Panc1 (cell line): ENCODE measurements at regions not wholly inside any gene's neighbourhood (a gene's known extent, or its start where the extent isn't known, plus 50 kb on each side); places are given as distances from the start of the nearest gene placed in this dataset.

Experiments
- ATAC-seq: fragments of 200-7000 bp; cut with Tn5 transposase; 2 replicates; pipeline ENCODE4 v1.9.1; 2020; ENCODE audit warnings: mild to moderate bottlenecking, moderate library complexity
- BruUV-seq: library from RNA; stranded (reverse); fragments of 400-500 nt; replicated peaks from 2 replicates; lab custom pipeline; 2021; lab: Mats Ljungman, UMichigan
- CTCF ChIA-PET: fragments of 300-600 bp; sonication (Branson Sonifier 250); formaldehyde crosslinking; loops from one replicate; lab custom pipeline; 2022; ENCODE audit warnings: antibody characterized with exemption; lab: Charles Lee
- POLR2A ChIA-PET: fragments of 300-600 bp; sonication (Branson Sonifier 250); formaldehyde crosslinking; loops from one replicate; lab custom pipeline; 2022; ENCODE audit warnings: antibody characterized with exemption; lab: Charles Lee
- DNase-seq: peaks from one replicate; pipeline ENCODE4 v3.0.0-alpha.2; 2010; ENCODE audit warnings: low read depth, low spot score
- H3K27ac ChIP-seq: 2 replicates; pipeline ENCODE4 v1.5.1; 2011; ENCODE audit warnings: mild to moderate bottlenecking, low read length, inconsistent platforms
- H3K27me3 ChIP-seq: fragments of 200-500 bp; sonication (Bioruptor generic); 2 replicates; pipeline ENCODE4 v1.6.0; 2014; ENCODE audit warnings: low read length, inconsistent platforms; ENCODE audit not compliant: control insufficient read depth, insufficient read depth
- H3K36me3 ChIP-seq: fragments of 200-500 bp; sonication (Bioruptor generic); 2 replicates; pipeline ENCODE4 v1.5.1; 2014; ENCODE audit warnings: inconsistent platforms, mild to moderate bottlenecking, low read length, moderate library complexity; ENCODE audit not compliant: control insufficient read depth, insufficient read depth
- H3K4me1 ChIP-seq: 2 replicates; pipeline ENCODE4 v1.5.1; 2011; ENCODE audit warnings: inconsistent platforms, mild to moderate bottlenecking, low read length, moderate library complexity; ENCODE audit not compliant: control insufficient read depth, insufficient read depth
- H3K4me3 ChIP-seq, 2 experiments: 2 replicates each; pipeline ENCODE4 v1.5.1; 2011 to 2012; ENCODE audit warnings: low read depth in 2 of 2, low read length in 2 of 2, mild to moderate bottlenecking in 2 of 2, inconsistent platforms in 1 of 2, moderate library complexity in 1 of 2
- H3K9me3 ChIP-seq: fragments of 200-500 bp; sonication (Bioruptor generic); 2 replicates; pipeline ENCODE4 v1.5.1; 2014; ENCODE audit warnings: low read depth, mild to moderate bottlenecking, inconsistent platforms, low read length, moderate library complexity; ENCODE audit not compliant: control insufficient read depth, insufficient read depth
- CTCF ChIP-seq: fragments of 450-650 bp; IDR thresholded peaks from 2 replicates; pipeline ENCODE4 v1.5.1; 2017; ENCODE audit warnings: mild to moderate bottlenecking
- POLR2AphosphoS5 ChIP-seq: IDR thresholded peaks from 2 replicates; pipeline ENCODE4 v1.6.1; 2012; ENCODE audit warnings: mild to moderate bottlenecking, low read depth, low read length, moderate library complexity
- REST ChIP-seq, 2 experiments: IDR thresholded peaks; 2 replicates each; pipeline ENCODE4 v1.6.1; 2011 to 2012; ENCODE audit warnings: low read depth in 2 of 2, control low read depth in 1 of 2, low read length in 1 of 2, mild to moderate bottlenecking in 1 of 2, moderate library complexity in 1 of 2; ENCODE audit not compliant: insufficient read depth in 1 of 2
- SIN3A ChIP-seq: IDR thresholded peaks from 2 replicates; pipeline ENCODE4 v1.6.1; 2012; ENCODE audit warnings: low read depth, mild to moderate bottlenecking, low read length, moderate library complexity, borderline replicate concordance; ENCODE audit not compliant: insufficient read depth
- in situ Hi-C: cut with HindIII; loops from 2 replicates; pipeline ENCODE4 v1.10.0; 2016; ENCODE audit warnings: low sequenced_read_pairs, low pct_unique_long_range_greater_than_20kb
- intact Hi-C: fragments of 100-400 bp; cut with micrococcal nuclease; formaldehyde crosslinking; loops from one replicate; pipeline ENCODE4 v1.10.0; 2022; ENCODE audit not compliant: unreplicated experiment

GRCh38 chr14:71606064-71606463 is 326.2 kb upstream of the RGS6 start:
- intact Hi-C loops: no loop called here
- ChIA-PET CTCF (no interaction called here), POLR2A (no interaction called here)
- no TSS peak for BruUV-seq
- in situ Hi-C loops: no loop called here
- Histone ChIP-seq H3K27me3 (no peaks in the 10 kb centered on the region), H3K36me3 (no peaks in the 10 kb centered on the region), H3K9me3 (no peaks in the 10 kb centered on the region), H3K4me3 (no peak overlapping the region), H3K27ac (no peak overlapping the region), H3K4me1 (no peaks in the 10 kb centered on the region)
- DNase-seq (no peak), ATAC-seq (no peak)
- no peak for TF ChIP-seq POLR2AphosphoS5
- no peak for TF ChIP-seq CTCF
- TF ChIP-seq SIN3A: no peak

- DNase-seq: no peak
- in situ Hi-C loops: no loop called here
- no peak for TF ChIP-seq SIN3A
- TF ChIP-seq REST (IDR thresholded peaks at IDR 0.05; ENCODE audit: insufficient read depth in 1 of 2, low read depth in 2 of 2, low read length in 1 of 2): no peak
- TF ChIP-seq CTCF: no peak
- TF ChIP-seq POLR2AphosphoS5: no peak
- no peaks in the 10 kb centered on the region for H3K27me3 ChIP-seq
- no peaks in the 10 kb centered on the region for H3K36me3 ChIP-seq
- no peak for ATAC-seq
- ChIA-PET POLR2A (no interaction called here), CTCF (no interaction called here)
- no peak overlapping the region for H3K27ac ChIP-seq
- no peaks in the 10 kb centered on the region for H3K4me1 ChIP-seq
- no TSS peak for BruUV-seq
- no peaks in the 10 kb centered on the region for H3K9me3 ChIP-seq
- H3K4me3 ChIP-seq: no peak overlapping the region
- intact Hi-C loops: no loop called here
Observed at GRCh38 chr14:71606575-71606974, 325.7 kb upstream of the RGS6 start.

- no peak overlapping the region for H3K27ac ChIP-seq
- POLR2A ChIA-PET: no interaction called here
- no peaks in the 10 kb centered on the region for H3K9me3 ChIP-seq
- in situ Hi-C loops (no loop called here), intact Hi-C loops (no loop called here)
- TF ChIP-seq POLR2AphosphoS5: no peak
- no peak for TF ChIP-seq CTCF
- DNase-seq (no peak), ATAC-seq (no peak)
- no peak overlapping the region for H3K4me3 ChIP-seq
- no peaks in the 10 kb centered on the region for H3K27me3 ChIP-seq
- no peaks in the 10 kb centered on the region for H3K4me1 ChIP-seq
- no peaks in the 10 kb centered on the region for H3K36me3 ChIP-seq
- no TSS peak for BruUV-seq
- CTCF ChIA-PET: no interaction called here
Observed at GRCh38 chr14:71607056-71607455, 325.2 kb upstream of the RGS6 start.
